ENCODE measurements at regions not wholly inside any gene's neighbourhood (a gene's known extent, or its start where the extent isn't known, plus 50 kb on each side); places are given as distances from the start of the nearest gene placed in this dataset.

GRCh38 chr20:16209951-16210361, 363.3 kb downstream of the KIF16B start:
- no peaks in the 10 kb centered on the region for H3K36me3 ChIP-seq (ENCODE audit: control insufficient read depth, insufficient read depth, low read length)
- POLR2A ChIA-PET = interaction anchor here (0.6 to 1.1 kb wide), 2 partner anchors 97 to 864 kb away, joined by 3 read pairs; no protein-coding TSS in a partner anchor
- no peak for TF ChIP-seq SMAD2 (IDR thresholded peaks at IDR 0.05; ENCODE audit: low read depth, low read length)
- TF ChIP-seq LCOR (CRISPR knock-in tag; IDR thresholded peaks at IDR 0.05) = no peak
- TF ChIP-seq DLX4 (CRISPR knock-in tag; IDR thresholded peaks at IDR 0.05) = no peak
- TF ChIP-seq ARHGAP35 (IDR thresholded peaks at IDR 0.05; ENCODE audit: partially characterized antibody) = no peak
- no peak for TF ChIP-seq MAFG (tag; conservative IDR thresholded peaks at IDR 0.05)
- no peak for TF ChIP-seq TCF3 (CRISPR knock-in tag; IDR thresholded peaks at IDR 0.05)
- no peak for TF ChIP-seq ZNF609 (CRISPR knock-in tag; IDR thresholded peaks at IDR 0.05; ENCODE audit: borderline replicate concordance)
- TF ChIP-seq OTX1 (CRISPR knock-in tag; IDR thresholded peaks at IDR 0.05) = no peak
- TF ChIP-seq ARID3A (IDR thresholded peaks at IDR 0.05; ENCODE audit: borderline replicate concordance, low read depth, low read length) = no peak
- no peak for TF ChIP-seq HNRNPL (IDR thresholded peaks at IDR 0.05; ENCODE audit: low read depth, low read length)
- TF ChIP-seq STAG1 (CRISPR knock-in tag; IDR thresholded peaks at IDR 0.05; ENCODE audit: borderline replicate concordance) = no peak
- in situ Hi-C loops (cut with MboI) (no loop called here), intact Hi-C loops (cut with micrococcal nuclease) (no loop called here)
- H3K4me1 ChIP-seq (replicated peaks in 1 of 2; ENCODE audit: control insufficient read depth in 2 of 2, insufficient read depth in 2 of 2, low read length in 2 of 2) = no peaks in the 10 kb centered on the region
- H3K27me3 ChIP-seq (ENCODE audit: control insufficient read depth in 2 of 2, insufficient read depth in 2 of 2, low read length in 2 of 2) = no peaks in the 10 kb centered on the region
- no peak overlapping the region for H3K4me2 ChIP-seq (ENCODE audit: insufficient read depth, low read length)
- H3K79me2 ChIP-seq (ENCODE audit: control insufficient read depth, insufficient read depth, low read length) = no peaks in the 10 kb centered on the region
- ATAC-seq (no peak), DNase-seq (ENCODE audit: extremely low read depth in 1 of 4, low spot score in 3 of 4) (no peak), FAIRE-seq (no peak)
- BruUV-seq (replicated peaks) = no TSS peak
- no peaks in the 10 kb centered on the region for H4K20me1 ChIP-seq (replicated peaks; ENCODE audit: control insufficient read depth, insufficient read depth, low read length)
- CTCF ChIA-PET (ENCODE audit: low intra/inter-chr PET ratio) = no interaction called here
- H2AFZ ChIP-seq (ENCODE audit: low read depth, low read length) = no peak overlapping the region
- no peaks in the 10 kb centered on the region for H3K9me3 ChIP-seq (replicated peaks; ENCODE audit: control insufficient read depth, insufficient read depth, low read depth, low read length)
- 0% methylated on average over 4 of the region's 4 CpGs for WGBS (ENCODE audit: insufficient coverage, low coverage, missing lambda C conversion rate)
- H3K27ac ChIP-seq (ENCODE audit: extremely low read depth, low read depth, low read length) = no peak overlapping the region
- no peaks in the 10 kb centered on the region for H3K9me1 ChIP-seq (ENCODE audit: control insufficient read depth, insufficient read depth, low read length)
- H3K9ac ChIP-seq (ENCODE audit: insufficient read depth in 1 of 2, low read depth in 2 of 2, low read length in 2 of 2) = no peak overlapping the region
- H3K4me3 ChIP-seq = no peak overlapping the region

All from K562 (cell line).